ENCODE measurements at regions not wholly inside any gene's neighbourhood (a gene's known extent, or its start where the extent isn't known, plus 50 kb on each side); places are given as distances from the start of the nearest gene placed in this dataset.

GRCh38 chr19:5211217-5211822 is 129.3 kb downstream of the PTPRS start:
- no peak for TF ChIP-seq CTCF (IDR thresholded peaks at IDR 0.05)
- TF ChIP-seq, protein P1, sequence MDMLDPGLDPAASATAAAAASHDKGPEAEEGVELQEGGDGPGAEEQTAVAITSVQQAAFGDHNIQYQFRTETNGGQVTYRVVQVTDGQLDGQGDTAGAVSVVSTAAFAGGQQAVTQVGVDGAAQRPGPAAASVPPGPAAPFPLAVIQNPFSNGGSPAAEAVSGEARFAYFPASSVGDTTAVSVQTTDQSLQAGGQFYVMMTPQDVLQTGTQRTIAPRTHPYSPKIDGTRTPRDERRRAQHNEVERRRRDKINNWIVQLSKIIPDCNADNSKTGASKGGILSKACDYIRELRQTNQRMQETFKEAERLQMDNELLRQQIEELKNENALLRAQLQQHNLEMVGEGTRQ (IDR thresholded peaks at IDR 0.05; ENCODE audit: borderline replicate concordance, low read depth, low read length) = no peak
- no peak for TF ChIP-seq REST (IDR thresholded peaks at IDR 0.05; ENCODE audit: low read depth, low read length)
- no peak for TF ChIP-seq POLR2AphosphoS5 (IDR thresholded peaks at IDR 0.05; ENCODE audit: low read depth, low read length)
- TF ChIP-seq, protein P2, sequence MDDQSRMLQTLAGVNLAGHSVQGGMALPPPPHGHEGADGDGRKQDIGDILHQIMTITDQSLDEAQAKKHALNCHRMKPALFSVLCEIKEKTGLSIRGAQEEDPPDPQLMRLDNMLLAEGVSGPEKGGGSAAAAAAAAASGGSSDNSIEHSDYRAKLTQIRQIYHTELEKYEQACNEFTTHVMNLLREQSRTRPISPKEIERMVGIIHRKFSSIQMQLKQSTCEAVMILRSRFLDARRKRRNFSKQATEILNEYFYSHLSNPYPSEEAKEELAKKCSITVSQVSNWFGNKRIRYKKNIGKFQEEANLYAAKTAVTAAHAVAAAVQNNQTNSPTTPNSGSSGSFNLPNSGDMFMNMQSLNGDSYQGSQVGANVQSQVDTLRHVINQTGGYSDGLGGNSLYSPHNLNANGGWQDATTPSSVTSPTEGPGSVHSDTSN (IDR thresholded peaks at IDR 0.05) = no peak
- TF ChIP-seq FOSL2 (IDR thresholded peaks at IDR 0.05; ENCODE audit: borderline replicate concordance, low read depth) = no peak
- no peak for TF ChIP-seq RAD21 (IDR thresholded peaks at IDR 0.05; ENCODE audit: low read length)
- no peak for TF ChIP-seq EP300 (IDR thresholded peaks at IDR 0.05; ENCODE audit: borderline replicate concordance in 1 of 2, low read depth in 1 of 2, low read length in 1 of 2)

All from SK-N-SH (cell line).